SJCRH30 (cell line): ENCODE measurements at regions not wholly inside any gene's neighbourhood (a gene's known extent, or its start where the extent isn't known, plus 50 kb on each side); places are given as distances from the start of the nearest gene placed in this dataset.

Experiments
- DNase-seq, 2 experiments: peaks; one replicate each; pipeline ENCODE4 v3.0.0-alpha.2; 2015 to 2020
- H3K27ac ChIP-seq: fragments of 250-450 bp; sonication (Bioruptor Pico); 2 replicates; pipeline ENCODE4 v1.5.1; 2020; ENCODE audit warnings: mild to moderate bottlenecking, moderate library complexity
- H3K27me3 ChIP-seq: fragments of 250-450 bp; sonication (Bioruptor Pico); 2 replicates; pipeline ENCODE4 v1.5.1; 2020; ENCODE audit warnings: mild to moderate bottlenecking, moderate library complexity
- H3K36me3 ChIP-seq: fragments of 250-450 bp; sonication (Bioruptor Pico); 2 replicates; pipeline ENCODE4 v1.5.1; 2020; ENCODE audit warnings: mild to moderate bottlenecking, moderate library complexity
- H3K4me1 ChIP-seq: fragments of 250-450 bp; sonication (Bioruptor Pico); 2 replicates; pipeline ENCODE4 v1.5.1; 2020; ENCODE audit warnings: mild to moderate bottlenecking, moderate library complexity
- H3K4me3 ChIP-seq: fragments of 250-450 bp; sonication (Bioruptor Pico); 2 replicates; pipeline ENCODE4 v1.5.1; 2020; ENCODE audit warnings: mild to moderate bottlenecking, moderate library complexity
- H3K9me3 ChIP-seq: fragments of 250-450 bp; sonication (Bioruptor Pico); replicated peaks from 2 replicates; pipeline ENCODE4 v1.5.1; 2020; ENCODE audit warnings: mild to moderate bottlenecking, moderate library complexity

DNA sequence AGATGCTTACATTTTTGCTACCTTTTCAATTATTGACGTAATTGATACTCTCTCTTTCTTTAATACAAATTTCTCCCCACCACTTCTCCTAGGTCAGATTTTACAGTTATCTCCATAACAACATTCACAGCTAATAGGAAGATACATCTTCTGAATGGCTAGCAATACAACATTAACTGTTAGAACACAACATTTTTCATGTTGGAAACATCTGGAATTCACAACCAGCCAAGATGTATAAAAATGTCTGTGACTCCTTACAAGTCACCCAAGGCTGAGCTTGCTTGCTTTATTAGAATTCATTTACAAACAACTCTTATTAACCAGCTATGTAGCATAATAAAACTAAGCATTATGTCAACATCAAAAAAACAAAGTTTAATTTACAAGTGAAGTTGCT lies 81.0 kb upstream of the ROBO2 start:
- no peak for DNase-seq
- no peaks in the 10 kb centered on the region for H3K9me3 ChIP-seq
- no peaks in the 10 kb centered on the region for H3K27me3 ChIP-seq
- H3K4me3 ChIP-seq = no peak overlapping the region
- H3K27ac ChIP-seq = no peak overlapping the region
- no peaks in the 10 kb centered on the region; the same call in 1 of the 2 replicates for H3K4me1 ChIP-seq
- H3K36me3 ChIP-seq = no peaks in the 10 kb centered on the region

DNA sequence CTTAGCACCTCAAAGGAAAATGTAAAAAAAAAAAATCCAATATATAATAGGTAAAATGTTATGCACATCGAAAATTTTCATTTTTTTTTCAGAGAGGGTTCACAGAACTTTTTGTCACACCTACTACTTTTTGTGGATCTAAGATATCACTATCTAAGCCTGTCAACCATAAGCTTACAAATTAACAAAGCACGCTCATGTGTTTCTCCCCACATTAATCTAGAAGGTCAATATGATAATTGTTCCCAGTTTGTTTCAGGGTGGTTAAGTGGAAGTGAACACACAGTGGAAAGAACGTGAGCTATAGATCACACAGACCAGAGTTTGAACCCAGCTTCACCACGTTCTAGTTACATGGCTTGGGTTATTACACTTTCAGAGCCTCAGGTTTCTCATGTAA lies 78.6 kb upstream of the ROBO2 start:
- H3K36me3 ChIP-seq = no peaks in the 10 kb centered on the region
- H3K9me3 ChIP-seq = no peaks in the 10 kb centered on the region
- no peaks in the 10 kb centered on the region; the same call in 1 of the 2 replicates for H3K4me1 ChIP-seq
- DNase-seq = no peak
- H3K27ac ChIP-seq = no peak overlapping the region
- no peak overlapping the region for H3K4me3 ChIP-seq
- H3K27me3 ChIP-seq = no peaks in the 10 kb centered on the region

DNA sequence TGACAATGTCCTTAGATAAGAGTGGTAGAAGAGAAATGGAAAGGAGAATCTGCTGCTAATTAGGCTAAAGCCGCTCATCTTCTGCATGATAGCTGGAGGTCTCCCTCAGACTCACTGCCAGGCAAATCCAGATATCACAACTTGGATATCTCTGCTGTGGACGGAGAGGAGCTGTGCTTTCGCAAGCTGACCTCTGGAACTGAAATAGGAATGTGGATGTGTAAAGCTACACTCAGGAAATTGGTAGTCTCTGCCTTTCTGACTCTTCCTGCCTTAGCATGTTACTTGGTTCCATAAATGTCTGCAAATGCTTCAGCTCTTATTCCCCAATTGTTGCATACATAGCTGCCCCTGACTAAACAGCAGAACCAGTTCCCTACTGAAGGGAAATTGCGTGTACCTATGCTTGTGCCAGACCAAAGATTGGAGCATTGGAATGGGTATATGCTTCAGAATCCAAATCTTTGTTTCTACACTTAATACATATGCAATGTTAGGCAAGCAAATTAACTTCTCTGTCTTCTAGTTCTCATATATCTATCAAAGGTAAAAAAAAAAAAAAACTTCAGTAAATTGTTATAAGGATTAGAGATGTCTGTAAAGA lies 74.7 kb upstream of the ROBO2 start:
- peaks cover 3% of the 10 kb centered on the region; the same call in 1 of the 2 replicates for H3K4me1 ChIP-seq
- no peaks in the 10 kb centered on the region for H3K36me3 ChIP-seq
- DNase-seq = no peak
- H3K27ac ChIP-seq = no peak overlapping the region
- no peaks in the 10 kb centered on the region for H3K9me3 ChIP-seq
- H3K4me3 ChIP-seq = no peak overlapping the region
- H3K27me3 ChIP-seq = no peaks in the 10 kb centered on the region

DNA sequence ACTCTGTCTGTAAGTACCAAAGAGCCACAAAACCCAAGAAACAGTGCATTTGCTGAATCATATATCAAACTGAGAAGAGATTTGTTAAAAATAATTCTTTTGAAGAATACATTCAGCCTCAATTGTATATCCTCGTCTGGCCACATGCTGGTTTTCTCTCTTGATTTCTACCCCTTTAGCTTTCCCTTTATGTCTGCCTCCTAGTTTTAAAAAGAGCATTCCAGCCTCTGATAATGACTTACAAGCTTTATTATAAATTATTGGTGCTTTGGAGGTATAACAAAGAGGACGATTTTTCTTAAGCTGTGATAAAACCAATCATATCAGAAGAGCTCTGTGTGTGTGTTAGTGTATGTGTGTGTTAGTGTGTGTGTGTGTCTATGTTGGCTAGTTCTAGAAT lies 70.4 kb upstream of the ROBO2 start:
- Histone ChIP-seq H3K9me3 (no peaks in the 10 kb centered on the region), H3K27me3 (no peaks in the 10 kb centered on the region), H3K4me1 (peaks cover 3% of the 10 kb centered on the region; the same call in 1 of the 2 replicates), H3K4me3 (peak overlapping the region; percentile 1), H3K36me3 (no peaks in the 10 kb centered on the region), H3K27ac (peak overlapping the region; percentile 21)
- DNase-seq = no peak

DNA sequence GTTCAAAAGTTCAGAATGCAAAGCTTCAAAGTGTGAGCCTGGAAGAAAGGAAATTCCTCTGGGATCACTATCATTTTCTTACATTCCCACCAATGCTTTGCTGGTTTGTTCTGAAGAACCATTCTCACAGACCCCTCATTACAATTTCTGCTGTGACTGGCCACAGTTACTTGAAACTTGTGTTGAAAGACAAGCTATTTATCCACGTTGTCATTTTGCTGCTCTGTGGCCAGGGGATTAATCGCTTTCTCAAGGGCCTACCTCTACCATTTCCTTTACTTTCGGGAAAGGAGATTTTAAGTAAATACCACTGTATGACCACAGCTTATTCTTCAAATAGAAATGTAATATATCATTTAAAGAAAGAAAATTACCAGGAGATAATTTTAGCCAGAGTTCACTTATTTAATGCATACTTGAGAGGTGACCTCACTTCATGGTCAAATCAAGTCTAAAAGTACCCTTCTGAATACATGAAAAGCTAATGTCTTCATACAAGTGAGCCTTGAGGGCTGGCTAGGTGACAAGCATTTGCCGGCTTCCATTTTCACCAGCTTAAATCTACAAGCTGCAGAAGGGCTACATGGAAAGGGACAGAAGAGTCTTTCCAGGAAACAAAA lies 69.8 kb upstream of the ROBO2 start:
- peak overlapping the region; percentile 1 for H3K4me3 ChIP-seq
- H3K27ac ChIP-seq = peak overlapping the region; percentile 21
- H3K9me3 ChIP-seq = no peaks in the 10 kb centered on the region

DNA sequence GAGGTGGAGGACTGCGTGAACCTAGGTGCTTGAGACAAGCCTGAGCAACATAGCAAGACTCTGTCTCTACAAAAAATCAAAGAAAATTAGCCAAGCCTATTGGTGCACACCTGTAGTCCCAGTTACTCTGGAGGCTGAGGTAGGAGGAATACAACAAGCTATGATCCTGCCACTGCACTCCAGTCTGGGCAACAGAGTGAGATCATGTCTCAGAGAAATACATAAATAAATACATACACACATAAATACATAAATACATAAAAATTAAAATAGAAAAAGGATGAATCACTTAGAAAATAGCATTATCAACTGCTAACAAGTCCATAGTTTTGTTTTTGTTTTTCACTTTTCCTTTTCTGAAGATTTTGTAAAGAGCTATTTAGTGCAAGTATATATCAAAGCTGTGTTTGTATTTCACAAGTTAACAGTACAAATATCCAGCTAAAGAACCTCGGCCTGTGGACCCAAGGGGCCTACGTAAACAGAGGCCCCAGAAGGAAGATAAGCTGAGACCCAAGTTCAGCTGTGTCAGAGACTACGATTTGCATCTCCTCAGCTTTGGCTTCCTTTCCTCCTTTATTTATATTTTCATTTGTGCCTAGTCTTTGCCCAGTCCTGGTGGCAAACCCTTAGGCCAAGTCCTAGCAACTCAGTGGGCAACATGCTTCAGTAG lies 67.1 kb upstream of the ROBO2 start:
- Histone ChIP-seq H3K27ac (no peak overlapping the region), H3K4me1 (peaks cover 3% of the 10 kb centered on the region; the same call in 1 of the 2 replicates)
- no peak for DNase-seq

More for the DNA sequence above, 69.8 kb upstream of the ROBO2 start:
- Histone ChIP-seq H3K36me3 (no peaks in the 10 kb centered on the region), H3K27me3 (no peaks in the 10 kb centered on the region), H3K4me1 (peaks cover 3% of the 10 kb centered on the region; the same call in 1 of the 2 replicates)
- peak; percentile 49 to 71 for DNase-seq

DNA sequence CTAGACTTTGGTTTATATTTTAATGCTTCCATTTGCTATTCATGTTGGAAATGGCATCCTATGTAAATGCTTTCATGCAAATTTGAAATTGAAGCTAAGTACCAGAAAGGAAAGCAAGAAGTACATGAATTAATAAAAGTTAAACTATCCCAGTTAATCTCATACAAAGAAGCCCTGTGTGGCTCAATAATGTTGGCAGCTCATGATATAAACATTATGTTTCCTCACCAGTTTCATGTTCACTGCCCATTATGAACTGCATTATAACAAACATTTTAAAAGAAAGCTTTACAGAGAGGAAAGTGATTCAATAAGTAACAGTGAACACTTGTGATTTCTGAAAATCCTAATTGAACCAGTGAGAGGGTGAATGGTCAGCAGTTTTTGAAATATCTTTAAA lies 62.9 kb upstream of the ROBO2 start:
- Histone ChIP-seq H3K36me3 (no peaks in the 10 kb centered on the region), H3K27me3 (no peaks in the 10 kb centered on the region), H3K4me3 (no peak overlapping the region), H3K27ac (no peak overlapping the region), H3K4me1 (no peaks in the 10 kb centered on the region), H3K9me3 (no peaks in the 10 kb centered on the region)
- DNase-seq = no peak

More for the DNA sequence above, 67.1 kb upstream of the ROBO2 start:
- Histone ChIP-seq H3K4me3 (no peak overlapping the region), H3K36me3 (no peaks in the 10 kb centered on the region), H3K9me3 (no peaks in the 10 kb centered on the region), H3K27me3 (no peaks in the 10 kb centered on the region)

DNA sequence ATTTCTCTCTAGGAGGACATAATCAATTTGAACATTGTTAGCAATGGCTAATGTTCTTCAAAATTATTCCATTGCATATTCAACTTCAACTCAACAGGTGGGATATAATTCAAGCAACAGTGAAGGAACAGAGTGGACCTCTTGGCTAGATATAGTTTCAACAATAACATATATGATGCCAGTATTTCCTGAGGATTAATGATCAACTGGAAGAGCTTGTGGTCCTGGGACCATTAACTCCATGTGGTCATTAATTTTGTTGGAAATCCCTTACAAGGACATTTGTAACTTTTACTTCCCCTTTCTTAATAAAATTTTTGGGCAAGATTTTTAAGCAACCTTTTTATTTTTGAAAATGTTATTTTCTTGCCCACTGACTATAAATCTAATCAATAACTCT lies 54.3 kb upstream of the ROBO2 start:
- Histone ChIP-seq H3K4me3 (no peak overlapping the region), H3K9me3 (no peaks in the 10 kb centered on the region), H3K27ac (no peak overlapping the region), H3K4me1 (peaks cover 16% of the 10 kb centered on the region), H3K27me3 (no peaks in the 10 kb centered on the region), H3K36me3 (no peaks in the 10 kb centered on the region)
- DNase-seq = peak in 1 of 2 experiments; percentile 20

DNA sequence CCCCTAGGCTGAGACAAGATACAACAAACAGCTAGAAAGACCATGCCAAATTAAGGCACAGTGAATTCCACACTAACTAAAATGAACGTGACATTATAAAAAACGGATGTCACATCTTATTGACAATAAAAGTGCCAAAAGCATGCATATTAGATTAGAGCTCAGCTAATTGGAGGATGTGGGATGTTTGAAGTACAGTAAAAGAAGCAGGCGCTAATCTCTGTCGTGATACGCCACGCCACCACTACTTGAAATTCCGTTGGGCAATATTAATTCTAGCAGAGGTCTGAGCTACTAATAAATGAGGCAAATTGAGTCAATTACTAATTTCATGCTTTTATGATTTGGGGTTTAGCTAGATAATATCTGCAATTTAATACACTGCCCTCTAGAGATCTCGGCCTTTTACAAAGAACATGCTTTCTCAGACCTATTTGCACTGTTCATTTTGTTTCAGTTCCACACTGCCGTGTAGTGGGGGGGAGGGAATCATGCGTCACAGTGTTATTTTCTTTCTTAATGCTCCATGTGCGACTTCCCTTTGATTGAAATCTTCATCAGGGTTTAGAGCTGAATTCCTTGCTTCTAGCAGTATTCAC lies 52.9 kb upstream of the ROBO2 start:
- peak; percentile 47 to 77 for DNase-seq
- H3K27me3 ChIP-seq = no peaks in the 10 kb centered on the region
- peaks cover 16% of the 10 kb centered on the region for H3K4me1 ChIP-seq
- H3K27ac ChIP-seq = peak overlapping the region; percentile 77
- H3K36me3 ChIP-seq = no peaks in the 10 kb centered on the region
- H3K4me3 ChIP-seq = peak overlapping the region; percentile 59
- no peaks in the 10 kb centered on the region for H3K9me3 ChIP-seq
